ENCODE measurements at regions not wholly inside any gene's neighbourhood (a gene's known extent, or its start where the extent isn't known, plus 50 kb on each side); places are given as distances from the start of the nearest gene placed in this dataset.

DNA sequence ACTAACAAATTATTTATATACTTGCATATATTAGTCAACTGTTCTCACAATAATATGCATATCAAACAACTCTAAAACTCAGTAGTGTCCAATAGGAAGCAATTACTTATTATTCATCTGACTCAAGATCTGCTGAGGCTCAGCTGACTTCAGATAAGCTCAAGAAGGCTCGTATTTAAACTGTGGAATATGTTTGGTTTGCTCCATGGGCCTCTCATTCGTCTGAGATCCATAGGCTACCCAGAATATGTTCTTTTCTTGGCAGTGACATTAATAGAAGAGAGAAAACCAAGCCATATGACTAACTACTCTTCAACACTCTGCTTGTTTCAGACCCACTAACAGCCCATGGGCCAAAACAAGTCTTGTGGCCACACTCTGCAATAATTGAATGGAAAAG lies 107.7 kb upstream of the MAP2 start:
- no peak for DNase-seq

DNA sequence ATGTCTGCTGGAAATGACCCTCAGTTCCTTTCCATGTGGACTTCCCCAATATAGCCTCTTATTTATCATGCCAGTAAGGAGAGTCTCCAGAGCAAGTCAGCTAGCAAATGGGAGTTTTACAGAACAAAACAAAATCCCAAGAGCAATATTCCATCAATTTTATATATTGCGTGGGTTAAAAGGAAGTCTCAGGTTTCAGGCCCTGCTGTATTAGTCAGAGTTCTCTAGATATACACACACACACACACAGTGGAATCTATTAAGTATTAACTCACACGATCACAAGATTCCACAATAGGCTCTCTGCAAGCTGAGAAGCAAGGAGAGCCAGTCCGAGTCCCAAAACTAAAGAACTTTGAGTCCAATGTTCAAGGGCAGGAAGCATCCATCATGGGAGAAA lies 102.8 kb upstream of the MAP2 start:
- no peak for DNase-seq

DNA sequence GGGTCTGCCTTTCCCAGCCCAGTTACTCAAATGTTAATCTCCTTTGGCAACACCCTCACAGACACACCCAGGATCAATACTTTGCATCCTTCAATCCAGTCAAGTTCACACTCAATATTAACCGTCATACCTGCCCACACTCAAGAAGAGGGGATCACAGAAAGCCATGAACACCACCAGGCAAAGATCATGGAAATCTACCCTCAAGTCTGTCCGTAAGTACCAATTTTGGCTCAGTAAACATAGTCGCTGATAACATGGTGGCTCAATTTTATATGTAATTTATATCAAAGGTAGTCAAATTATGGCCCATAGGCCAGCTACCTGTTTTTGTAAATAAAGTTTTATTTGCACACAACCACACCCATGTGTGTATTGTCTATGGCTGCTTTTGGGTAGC lies 102.3 kb upstream of the MAP2 start:
- DNase-seq = no peak

DNA sequence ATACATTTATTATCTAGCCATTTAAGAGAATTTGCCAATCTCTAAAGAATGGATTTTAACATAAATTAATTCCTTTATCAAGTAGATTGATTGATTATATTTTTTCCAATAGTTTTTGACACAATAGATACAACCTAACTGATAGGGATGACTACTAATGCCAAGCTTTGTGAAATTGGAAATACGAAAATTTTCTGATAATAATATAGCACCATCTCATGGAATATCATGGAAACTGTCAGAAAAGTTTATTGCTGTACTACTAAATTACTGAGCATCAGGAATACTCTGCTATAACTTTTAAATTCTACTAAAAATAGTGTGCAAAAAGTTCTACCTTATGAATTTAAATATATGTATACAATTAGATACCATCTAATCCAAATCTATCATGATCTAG lies 101.8 kb upstream of the MAP2 start:
- DNase-seq = no peak

DNA sequence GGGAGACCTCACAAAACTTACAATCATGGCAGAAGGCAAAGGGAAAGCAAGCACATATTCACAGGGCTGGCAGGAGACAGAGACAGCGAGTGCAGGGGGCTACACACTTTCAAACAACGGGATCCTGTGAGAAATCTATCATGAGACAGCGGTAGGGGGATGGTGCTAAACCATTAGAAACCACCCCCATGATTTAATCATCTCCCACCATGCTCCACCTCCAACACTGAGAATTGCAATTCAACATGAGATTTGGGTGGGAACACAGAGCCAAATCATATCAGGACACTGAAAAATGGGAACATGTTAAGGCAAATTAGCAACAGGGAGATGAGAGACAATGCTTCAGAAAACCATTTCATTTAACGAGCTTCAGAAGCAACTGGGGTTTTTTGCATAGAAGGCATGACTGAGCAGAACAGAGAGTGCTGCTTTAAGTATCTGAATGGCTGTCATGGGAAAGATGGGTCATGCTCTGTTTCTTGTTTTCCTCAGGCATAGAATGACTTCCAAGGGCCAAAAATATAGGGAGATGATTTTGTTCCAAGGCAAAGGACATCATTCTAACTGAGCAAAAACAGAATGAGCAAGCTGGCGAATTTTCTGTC lies 100.8 kb upstream of the MAP2 start:
- DNase-seq = no peak

DNA sequence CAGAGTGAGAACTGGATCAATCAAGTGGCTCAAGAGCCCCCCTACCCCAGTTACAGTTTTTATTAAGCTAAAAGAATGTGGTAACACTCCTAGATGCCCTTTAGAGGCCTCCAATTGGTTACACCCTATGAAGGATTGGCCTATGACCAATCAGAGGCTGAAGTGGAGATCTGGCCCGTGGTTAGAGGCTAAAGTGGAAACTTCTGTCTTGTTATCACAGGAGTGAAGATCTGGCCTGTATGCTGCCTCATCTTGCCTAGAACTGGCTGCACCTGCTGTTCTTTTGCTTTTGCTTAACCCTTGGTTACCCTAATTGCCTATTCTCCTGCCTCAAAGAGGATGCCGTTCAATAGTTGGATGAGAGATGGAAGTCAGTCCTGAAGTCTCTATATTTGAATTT lies 100.1 kb upstream of the MAP2 start:
- peak; percentile 7 for DNase-seq

DNA sequence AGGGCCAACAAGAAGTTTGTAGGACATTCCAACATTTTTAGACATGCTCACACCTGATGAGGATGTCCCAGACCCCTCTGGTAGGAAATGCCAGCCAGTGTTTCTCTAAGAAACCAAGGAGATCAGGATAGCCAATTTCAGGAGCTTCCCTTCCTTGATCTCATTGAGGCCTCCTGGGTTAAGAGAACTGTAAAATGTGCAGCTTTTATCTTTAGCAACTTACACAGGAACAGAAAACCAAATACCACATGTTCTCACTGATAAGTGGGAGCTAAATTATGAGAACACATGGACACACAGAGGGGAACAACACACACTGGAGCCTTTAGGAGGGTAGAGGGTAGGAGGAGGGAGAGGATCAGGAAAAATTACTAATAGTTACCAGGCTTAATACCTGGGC lies 99.6 kb upstream of the MAP2 start:
- no peak for DNase-seq

DNA sequence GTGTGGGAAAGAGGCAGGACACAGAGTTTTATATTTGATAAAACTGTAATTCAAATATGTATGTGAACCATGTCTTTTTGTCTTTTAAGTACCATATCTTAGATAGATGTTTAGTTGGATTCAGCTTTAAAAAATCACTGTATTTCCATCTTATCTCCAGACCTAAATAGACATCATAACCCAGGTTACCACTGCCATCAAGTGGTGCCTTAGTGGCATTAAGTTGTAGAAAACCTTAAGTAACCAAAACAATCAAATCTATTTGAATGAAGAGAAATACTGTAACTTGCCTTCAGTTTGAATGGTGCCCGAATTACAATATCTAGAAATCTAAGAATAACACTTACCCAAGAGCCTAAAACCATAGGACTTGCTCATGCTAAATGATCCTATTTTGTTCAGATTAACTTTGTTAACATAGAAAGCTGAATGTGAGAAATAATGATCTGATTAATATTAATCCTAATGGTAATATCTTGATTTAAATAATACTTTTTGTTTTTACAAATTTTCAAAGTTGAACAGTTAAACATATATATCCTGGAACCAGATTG lies 92.5 kb upstream of the MAP2 start:
- peak; percentile 67 for DNase-seq

DNA sequence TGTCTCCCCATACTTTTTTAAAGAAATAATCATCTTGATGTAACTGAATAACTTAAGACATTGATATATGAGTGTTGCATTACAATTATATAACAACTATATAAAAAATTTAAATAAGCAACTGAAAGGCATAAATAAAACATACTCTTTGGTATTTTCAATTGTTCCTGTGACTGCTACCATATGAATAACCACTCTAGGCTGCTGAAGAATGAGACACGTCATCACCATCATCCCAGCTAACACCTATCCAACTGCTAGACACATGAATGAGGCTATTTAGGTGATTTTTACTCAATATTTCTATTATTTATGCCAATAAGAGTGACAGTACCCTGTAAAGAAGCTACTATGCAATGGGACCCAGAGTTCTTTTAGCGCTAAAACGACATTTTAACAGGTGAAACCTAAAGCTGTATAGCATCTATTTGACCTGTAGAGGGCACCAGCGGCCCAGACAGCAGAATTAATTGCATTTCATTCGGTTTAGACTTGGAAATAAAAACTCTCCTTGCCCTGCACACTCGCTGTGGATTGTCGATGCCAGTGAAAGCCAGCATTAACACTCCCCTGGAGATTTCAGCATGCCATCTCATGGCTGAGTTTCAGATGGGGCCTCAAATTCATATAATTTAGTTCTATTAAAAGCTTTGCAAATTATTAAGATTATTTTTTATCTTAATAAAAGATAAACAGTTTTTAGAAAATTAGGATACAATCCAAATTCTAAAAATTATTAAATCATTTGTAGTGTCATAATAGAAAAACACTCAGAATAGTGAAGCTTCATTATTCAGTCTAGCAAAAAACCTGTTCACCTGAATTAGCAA lies 89.4 kb upstream of the MAP2 start:
- peak; percentile 87 for DNase-seq

DNA sequence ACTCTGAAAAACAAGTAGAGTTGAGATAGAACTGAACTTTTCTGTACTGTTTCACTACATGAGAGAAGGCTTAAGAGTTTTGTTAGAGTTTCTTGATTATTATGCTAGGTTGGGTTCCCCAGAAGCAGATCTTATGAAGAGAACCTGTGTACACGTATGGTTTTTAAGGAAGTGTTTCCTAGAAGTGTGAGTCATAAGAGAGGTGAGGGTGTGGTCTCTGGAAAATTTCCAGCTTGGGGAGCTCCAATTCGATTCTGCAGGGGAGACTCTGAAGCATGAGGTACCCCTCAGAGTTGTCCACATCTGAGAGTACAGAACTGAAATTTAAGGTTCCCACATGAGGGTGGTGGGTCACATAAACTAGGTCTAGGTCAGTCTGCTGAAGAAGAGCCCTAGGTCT lies 83.3 kb upstream of the MAP2 start:
- no peak for DNase-seq

DNA sequence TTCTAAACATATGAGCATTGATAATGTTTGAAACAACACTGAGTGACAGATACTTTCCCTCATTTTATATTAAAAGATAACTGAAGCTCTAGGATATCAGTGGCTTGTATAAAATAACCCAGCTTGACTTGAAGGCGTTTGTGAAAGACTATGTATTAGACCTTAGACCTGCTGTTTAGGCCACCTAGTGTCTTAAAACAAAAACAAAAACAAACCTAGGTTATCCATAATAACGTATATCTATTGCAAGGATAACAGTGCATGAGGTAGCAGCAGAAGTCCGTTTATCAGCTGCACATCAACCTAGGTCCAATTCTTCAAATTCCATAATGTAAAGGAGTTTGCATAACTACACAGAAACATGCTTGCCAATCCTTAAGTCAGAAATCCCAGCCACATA lies 79.5 kb upstream of the MAP2 start:
- DNase-seq = no peak

DNA sequence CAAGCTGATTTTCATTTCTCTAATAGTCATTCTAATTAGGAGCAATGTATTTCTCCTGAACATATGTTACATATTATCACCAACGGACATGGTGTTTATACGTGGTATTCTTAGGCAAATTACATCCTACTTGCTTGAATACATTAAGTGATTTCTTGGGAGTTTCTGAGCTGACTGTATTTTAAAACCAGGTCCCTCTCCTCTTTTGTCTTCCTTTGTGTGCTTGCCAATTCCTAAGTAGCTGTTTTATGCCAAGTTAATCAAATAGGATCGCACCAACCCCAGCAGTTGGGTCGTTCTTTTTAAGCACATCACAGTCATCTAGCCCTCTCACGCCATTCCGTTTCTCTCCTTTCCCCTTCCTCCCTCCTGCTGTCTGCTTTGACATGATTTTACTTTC lies 75.4 kb upstream of the MAP2 start:
- DNase-seq = no peak

DNA sequence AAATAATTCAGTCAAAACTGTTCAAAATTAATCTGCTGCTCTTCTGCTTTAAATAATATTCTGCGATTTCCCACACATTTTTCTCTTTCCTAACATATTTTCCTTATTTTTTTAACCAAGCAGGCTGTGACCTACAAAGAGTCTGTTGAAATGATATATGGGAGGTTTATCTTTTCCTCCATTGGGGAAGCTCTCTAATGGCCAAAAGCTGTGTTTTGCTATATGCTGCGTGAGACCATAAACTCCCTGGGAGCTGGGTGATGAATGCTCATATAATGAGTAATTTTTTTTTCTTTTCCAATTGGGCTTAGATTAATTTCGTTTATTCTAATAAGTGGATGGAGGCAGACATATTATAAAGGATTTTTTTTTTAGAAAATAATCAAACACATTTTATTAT lies 72.2 kb upstream of the MAP2 start:
- DNase-seq = no peak

DNA sequence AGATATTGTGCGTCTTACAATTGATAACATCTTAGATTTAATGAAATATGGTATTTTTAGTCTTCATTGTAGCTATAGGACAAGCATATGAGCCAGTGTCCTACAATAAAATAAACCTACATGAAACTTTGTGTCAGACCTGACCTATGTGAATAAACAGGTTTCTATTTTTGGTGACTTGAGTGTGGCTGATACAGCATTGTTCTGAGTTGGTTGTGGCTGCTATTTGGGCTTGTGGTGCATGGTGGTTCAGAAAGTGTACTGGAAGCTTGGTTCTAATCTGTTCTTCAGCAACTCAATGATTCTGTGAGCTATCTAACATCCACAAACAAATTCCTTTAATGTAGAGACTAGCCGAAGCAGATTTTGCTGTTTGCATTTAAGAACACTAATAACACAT lies 64.9 kb upstream of the MAP2 start:
- DNase-seq = no peak

DNA sequence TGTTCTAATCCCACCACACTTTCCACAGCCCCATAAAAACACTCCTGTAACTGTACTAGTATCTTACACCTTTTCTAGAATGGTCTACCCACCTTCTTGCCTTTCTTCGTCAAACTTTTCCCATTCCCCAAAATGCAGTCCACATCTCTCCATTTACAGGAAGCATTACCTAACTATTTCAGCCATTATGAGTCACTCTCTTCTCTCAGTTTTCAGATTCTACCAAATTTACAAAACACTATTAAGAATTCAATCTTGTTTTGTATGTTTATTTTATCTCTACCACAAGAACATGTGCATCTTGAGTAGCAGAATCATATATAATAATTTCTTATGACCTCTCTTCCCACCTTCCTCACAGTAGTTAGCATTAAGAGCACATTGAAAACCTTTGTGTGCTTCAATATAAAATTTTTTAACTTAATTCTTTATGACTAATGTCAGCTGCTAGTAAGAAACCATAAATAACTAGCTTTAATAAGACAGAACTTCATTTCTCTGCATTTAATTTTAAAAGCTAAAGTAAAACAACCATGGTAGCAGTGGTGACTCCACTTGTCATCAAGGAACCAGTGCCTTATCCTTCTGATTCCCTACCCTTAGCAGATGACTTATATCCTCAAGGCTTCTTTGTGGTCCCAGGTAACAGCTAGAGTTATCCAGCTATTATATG lies 56.6 kb upstream of the MAP2 start:
- no peak for DNase-seq

DNA sequence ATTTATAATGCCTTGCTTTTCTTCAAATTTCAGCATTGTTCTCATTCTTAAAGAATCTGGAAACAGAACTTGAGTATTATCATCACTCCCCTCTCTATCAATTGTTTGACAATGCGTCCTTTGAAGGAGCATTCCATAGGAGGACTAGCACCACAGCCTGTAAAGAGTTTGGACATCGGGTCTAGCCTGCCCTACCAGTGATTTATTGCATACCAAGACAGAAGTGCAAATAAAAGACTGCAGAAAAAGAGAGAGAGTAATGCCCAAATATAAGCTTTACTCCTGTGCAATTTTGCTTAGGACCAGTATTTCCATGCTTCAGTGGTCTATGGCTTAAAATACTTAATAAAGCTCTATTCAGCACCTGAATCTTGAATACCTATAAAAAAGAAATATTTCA lies 55.4 kb upstream of the MAP2 start:
- DNase-seq = no peak

DNA sequence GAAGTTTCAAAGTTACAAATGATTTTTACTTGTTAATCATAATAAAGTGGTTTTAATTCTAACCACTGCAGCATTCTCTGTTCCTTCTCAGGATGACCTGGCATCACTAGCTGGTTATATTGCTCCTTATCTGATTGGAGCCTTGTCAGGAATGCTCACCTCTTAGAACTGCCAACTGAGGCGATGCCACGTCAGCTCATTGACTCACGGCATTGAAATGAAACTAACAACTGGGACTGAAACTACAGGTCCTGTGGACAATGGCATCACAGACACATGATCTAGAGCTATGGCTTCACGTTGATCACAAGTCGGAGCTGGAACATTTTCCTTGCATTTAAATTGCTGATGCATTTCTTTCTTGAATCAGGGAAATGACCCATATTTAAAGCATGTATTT lies 54.9 kb upstream of the MAP2 start:
- no peak for DNase-seq

DNA sequence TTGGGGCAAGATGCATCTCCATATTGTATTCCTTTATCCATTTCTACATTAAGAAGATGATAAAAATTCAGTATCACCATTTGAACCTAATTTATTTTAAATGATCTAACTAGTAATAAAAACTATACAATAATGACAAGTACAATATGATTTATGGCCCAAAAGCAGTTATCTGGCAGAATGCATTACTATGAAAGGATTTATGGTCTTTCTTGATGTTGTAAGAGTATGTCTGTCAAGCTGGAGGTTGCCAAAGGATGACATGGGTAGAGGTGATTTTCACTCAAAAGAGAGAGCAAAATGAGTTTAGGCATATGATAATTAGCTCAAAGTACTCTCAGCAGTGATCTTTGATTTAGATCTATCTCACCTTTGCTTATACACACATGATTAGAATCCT lies 54.2 kb upstream of the MAP2 start:
- DNase-seq = no peak

DNA sequence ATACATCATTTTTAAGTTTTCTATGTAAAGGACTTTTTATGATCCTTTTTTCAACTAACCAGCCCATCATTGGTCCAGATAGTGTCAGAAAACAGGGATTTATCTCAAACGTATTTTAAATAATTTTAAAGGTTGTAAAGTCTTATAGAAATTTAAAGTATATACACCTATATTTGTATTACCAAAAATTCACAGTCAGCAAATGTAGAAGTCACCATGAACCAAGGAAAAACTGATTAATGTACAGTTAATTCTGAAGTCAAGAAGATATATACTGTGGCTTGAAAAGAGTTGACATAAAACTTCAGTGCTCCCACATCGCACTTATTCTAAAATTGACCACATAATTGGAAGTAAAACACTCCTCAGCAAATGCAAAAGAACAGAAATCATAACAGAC lies 52.4 kb upstream of the MAP2 start:
- DNase-seq = no peak
